HCT116 (cell line): ENCODE measurements at regions not wholly inside any gene's neighbourhood (a gene's known extent, or its start where the extent isn't known, plus 50 kb on each side); places are given as distances from the start of the nearest gene placed in this dataset.

ENCODE experiments used
- ATAC-seq: fragments of 200-7000 bp; cut with Tn5 transposase; 2 replicates; pipeline ENCODE4 v1.9.1; 2020; ENCODE audit warnings: mild to moderate bottlenecking, moderate library complexity
- BruUV-seq: library from RNA; stranded (reverse); fragments of 400-500 nt; replicated peaks from 2 replicates; lab custom pipeline; 2021; lab: Mats Ljungman, UMichigan
- CTCF ChIA-PET: fragments of 300-600 bp; sonication (Branson Sonifier 250); formaldehyde crosslinking; loops from one replicate; lab custom pipeline; 2021; ENCODE audit warnings: antibody characterized with exemption; lab: Charles Lee
- POLR2A ChIA-PET: fragments of 300-600, 350-600 bp; sonication (Branson Sonifier 250); formaldehyde crosslinking; loops from one replicate; lab custom pipeline; 2021; ENCODE audit warnings: antibody characterized with exemption; lab: Charles Lee
- RAD21 ChIA-PET, 2 experiments: fragments of 300-600 bp; sonication (Branson Sonifier 250); formaldehyde crosslinking; loops; one replicate each; lab custom pipeline; 2023; ENCODE audit warnings: low total read pairs in 2 of 2; ENCODE audit not compliant: uncharacterized antibody in 2 of 2, unreplicated experiment in 2 of 2, low non-redundant PET in 1 of 2; lab: Charles Lee
- DNase-seq: peaks from one replicate; pipeline ENCODE4 v3.0.0-alpha.2; 2010; ENCODE audit warnings: low read depth, low spot score
- H2AFZ ChIP-seq: fragments of 200-600 bp; shearing (Covaris generic), sonication (generic); 2 replicates; pipeline ENCODE4 v1.6.1; 2017; ENCODE audit warnings: low read depth, mixed run types, mixed read lengths, antibody characterized with exemption, low read length; ENCODE audit not compliant: poor library complexity, severe bottlenecking
- H3K27ac ChIP-seq: 2 replicates; pipeline ENCODE4 v1.5.1; 2012; ENCODE audit warnings: low read depth, low read length
- H3K27me3 ChIP-seq: fragments of 200-600 bp; sonication (generic); 2 replicates; pipeline ENCODE4 v1.6.1; 2016; ENCODE audit warnings: mixed run types, low read length, mixed read lengths; ENCODE audit not compliant: insufficient read depth
- H3K36me3 ChIP-seq, 2 experiments: fragments of 200-500 bp in 1 of 2; fragments of 200-600 bp in 1 of 2; sonication (Bioruptor generic) in 1 of 2; sonication (generic) in 1 of 2; 2 replicates each; pipeline versions ENCODE4 v1.5.1 to v1.6.1; 2014 to 2016; ENCODE audit warnings: low read length in 2 of 2, inconsistent platforms in 1 of 2, mixed read lengths in 1 of 2, mixed run types in 1 of 2; ENCODE audit not compliant: insufficient read depth in 2 of 2, control insufficient read depth in 1 of 2
- H3K4me1 ChIP-seq, 2 experiments: fragments of 200-600 bp in 1 of 2; sonication (generic) in 1 of 2; 2 replicates each; pipeline versions ENCODE4 v1.5.1 to v1.6.1; 2012 to 2017; ENCODE audit warnings: low read length in 2 of 2, inconsistent platforms in 1 of 2, mild to moderate bottlenecking in 1 of 2, mixed read lengths in 1 of 2, mixed run types in 1 of 2, moderate library complexity in 1 of 2; ENCODE audit not compliant: insufficient read depth in 2 of 2, control insufficient read depth in 1 of 2
- H3K4me2 ChIP-seq: fragments of 200-600 bp; sonication (generic); 2 replicates; pipeline ENCODE4 v1.6.1; 2017; ENCODE audit warnings: mixed run types, low read length, mixed read lengths
- H3K4me3 ChIP-seq, 2 experiments: fragments of 200-600 bp in 1 of 2; sonication (generic) in 1 of 2; replicated peaks in 1 of 2; 2 replicates each; pipeline ENCODE4 v1.5.1; 2011 to 2016; ENCODE audit warnings: low read length in 2 of 2, control low read depth in 1 of 2, low read depth in 1 of 2, mild to moderate bottlenecking in 1 of 2, mixed read lengths in 1 of 2, mixed run types in 1 of 2
- H3K79me2 ChIP-seq: fragments of 200-600 bp; sonication (generic); 2 replicates; pipeline ENCODE4 v1.6.1; 2017; ENCODE audit warnings: mild to moderate bottlenecking, mixed run types, low read length, moderate library complexity, mixed read lengths; ENCODE audit not compliant: insufficient read depth
- H3K9ac ChIP-seq: fragments of 200-600 bp; sonication (generic); 2 replicates; pipeline ENCODE4 v1.6.1; 2016; ENCODE audit warnings: low read length, mixed read lengths
- H3K9me2 ChIP-seq: fragments of 200-600 bp; sonication (generic), shearing (Covaris generic); 2 replicates; pipeline ENCODE4 v1.6.1; 2017; ENCODE audit warnings: mixed run types, mild to moderate bottlenecking, moderate library complexity; ENCODE audit not compliant: insufficient read depth
- H3K9me3 ChIP-seq, 2 experiments: fragments of 200-500 bp in 1 of 2; fragments of 200-600 bp in 1 of 2; sonication (Bioruptor generic) in 1 of 2; sonication (generic) in 1 of 2; 2 replicates each; pipeline ENCODE4 v1.6.1; 2014 to 2017; ENCODE audit warnings: low read length in 2 of 2, mixed read lengths in 2 of 2, inconsistent platforms in 1 of 2, low read depth in 1 of 2, mild to moderate bottlenecking in 1 of 2, mixed run types in 1 of 2, moderate library complexity in 1 of 2; ENCODE audit not compliant: control insufficient read depth in 1 of 2, insufficient read depth in 1 of 2
- H4K20me1 ChIP-seq: fragments of 200-600 bp; sonication (generic), shearing (Covaris generic); 2 replicates; pipeline ENCODE4 v1.6.1; 2017; ENCODE audit warnings: mixed run types, mild to moderate bottlenecking, moderate library complexity; ENCODE audit not compliant: insufficient read depth
- EGR1 ChIP-seq: IDR thresholded peaks from 2 replicates; pipeline ENCODE4 v1.6.1; 2012; ENCODE audit warnings: low read depth
- EZH2 ChIP-seq: fragments of 200-600 bp; sonication (generic); IDR thresholded peaks from 2 replicates; pipeline ENCODE4 v1.6.1; 2017; ENCODE audit warnings: antibody characterized with exemption, mixed run types
- EZH2phosphoT487 ChIP-seq: fragments of 200-600 bp; IDR thresholded peaks from 2 replicates; pipeline ENCODE4 v1.6.1; 2018; ENCODE audit warnings: antibody characterized with exemption, borderline replicate concordance
- JUND ChIP-seq: IDR thresholded peaks from 2 replicates; pipeline ENCODE4 v1.6.1; 2012
- SIN3A ChIP-seq: IDR thresholded peaks from 2 replicates; pipeline ENCODE4 v1.6.1; 2012; ENCODE audit warnings: low read depth
- SP1 ChIP-seq: IDR thresholded peaks from 2 replicates; pipeline ENCODE4 v1.6.1; 2012; ENCODE audit warnings: low read depth
- TCF7L2 ChIP-seq: IDR thresholded peaks from 2 replicates; pipeline ENCODE4 v1.7.0; 2011; ENCODE audit warnings: borderline replicate concordance, inconsistent platforms; ENCODE audit not compliant: insufficient read depth, insufficient read length; ENCODE audit errors: extremely low read depth
- ZNF274 ChIP-seq: fragments of 200-500 bp; sonication (Bioruptor generic); IDR thresholded peaks from 2 replicates; pipeline ENCODE4 v1.6.1; 2014; ENCODE audit warnings: mild to moderate bottlenecking, low read depth, low read length, inconsistent platforms
- intact Hi-C: fragments of 100-400 bp; cut with micrococcal nuclease; formaldehyde crosslinking; loops from 2 replicates; pipeline ENCODE4 v1.10.0; 2022
- TF ChIP-seq, protein P1 (sequence below): IDR thresholded peaks from 2 replicates; pipeline ENCODE4 v1.6.1; 2012
- TF ChIP-seq, protein P2 (sequence below): IDR thresholded peaks from 2 replicates; pipeline ENCODE4 v1.6.1; 2012
- TF ChIP-seq, protein P3 (sequence below): IDR thresholded peaks from 2 replicates; pipeline ENCODE4 v1.6.1; 2012; ENCODE audit warnings: low read depth

DNA sequence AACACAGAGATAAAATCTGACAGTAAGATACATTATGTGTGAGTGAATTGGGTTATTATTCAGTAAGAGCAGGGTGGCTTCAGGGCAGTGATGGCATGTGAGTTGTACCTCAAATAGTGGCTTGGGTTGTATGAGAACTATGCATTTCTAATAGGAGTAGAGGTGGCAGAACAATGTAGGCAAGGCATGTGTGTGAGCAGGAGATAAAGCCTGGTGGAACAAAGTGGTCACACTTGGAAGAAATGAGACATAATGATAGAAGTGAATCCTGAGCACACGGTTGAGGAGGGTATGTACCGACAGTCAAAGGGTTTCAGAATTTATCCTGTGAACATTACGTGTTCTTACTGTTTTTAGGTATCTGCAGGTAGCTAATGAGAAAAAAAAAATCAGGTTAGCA lies 159.3 kb downstream of the CASP12 start:
- ChIA-PET CTCF (no interaction called here), POLR2A (no interaction called here), RAD21 (no interaction called here)
- TF ChIP-seq, protein P1, sequence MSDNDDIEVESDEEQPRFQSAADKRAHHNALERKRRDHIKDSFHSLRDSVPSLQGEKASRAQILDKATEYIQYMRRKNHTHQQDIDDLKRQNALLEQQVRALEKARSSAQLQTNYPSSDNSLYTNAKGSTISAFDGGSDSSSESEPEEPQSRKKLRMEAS = no peak
- TF ChIP-seq SIN3A (no peak), EZH2 (no peak), EZH2phosphoT487 (no peak), JUND (no peak), EGR1 (no peak)
- H3K9me3 ChIP-seq = no peaks in the 10 kb centered on the region
- no peak overlapping the region for H3K4me3 ChIP-seq
- H4K20me1 ChIP-seq = no peaks in the 10 kb centered on the region
- no peak overlapping the region for H3K4me2 ChIP-seq
- no peaks in the 10 kb centered on the region for H3K4me1 ChIP-seq
- ATAC-seq = no peak
- H3K79me2 ChIP-seq = no peaks in the 10 kb centered on the region
- no peak overlapping the region for H2AFZ ChIP-seq
- H3K27ac ChIP-seq = no peak overlapping the region
- intact Hi-C loops = no loop called here
- DNase-seq = no peak
- H3K9ac ChIP-seq = no peak overlapping the region
- H3K27me3 ChIP-seq = no peaks in the 10 kb centered on the region
- no peaks in the 10 kb centered on the region for H3K36me3 ChIP-seq
- BruUV-seq = no TSS peak
- H3K9me2 ChIP-seq = no peaks in the 10 kb centered on the region; the same call in 1 of the 2 replicates

DNA sequence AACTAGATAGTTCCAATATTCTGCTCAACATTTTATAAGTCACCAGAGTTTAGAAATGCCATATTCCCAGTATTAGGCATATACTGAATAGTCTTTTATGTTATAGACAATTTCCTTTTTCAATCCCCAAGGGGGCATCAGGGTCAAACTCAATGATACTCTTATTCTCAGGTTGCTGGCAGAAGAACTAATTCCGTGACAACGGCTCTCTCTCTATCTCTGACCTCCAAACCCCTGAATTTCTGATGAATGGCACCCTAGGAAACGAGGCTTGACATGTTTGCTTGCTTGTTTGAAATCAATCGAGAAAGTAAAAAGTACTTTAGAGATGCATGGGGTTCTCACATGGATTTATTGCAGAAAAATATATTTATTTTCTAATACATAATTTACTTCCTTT lies 160.1 kb downstream of the CASP12 start:
- POLR2A ChIA-PET = no interaction called here
- RAD21 ChIA-PET = no interaction called here
- intact Hi-C loops = no loop called here

More for the DNA sequence above, 160.1 kb downstream of the CASP12 start:
- Histone ChIP-seq H3K4me3 (no peak overlapping the region), H4K20me1 (no peaks in the 10 kb centered on the region), H3K79me2 (no peaks in the 10 kb centered on the region), H3K36me3 (no peaks in the 10 kb centered on the region), H3K9me3 (no peaks in the 10 kb centered on the region), H2AFZ (no peak overlapping the region), H3K9ac (no peak overlapping the region), H3K27ac (no peak overlapping the region), H3K4me2 (no peak overlapping the region), H3K4me1 (no peaks in the 10 kb centered on the region), H3K27me3 (no peaks in the 10 kb centered on the region), H3K9me2 (no peaks in the 10 kb centered on the region; the same call in 1 of the 2 replicates)
- CTCF ChIA-PET = no interaction called here
- DNase-seq (no peak), ATAC-seq (no peak)
- BruUV-seq = no TSS peak
- TF ChIP-seq, protein P2, sequence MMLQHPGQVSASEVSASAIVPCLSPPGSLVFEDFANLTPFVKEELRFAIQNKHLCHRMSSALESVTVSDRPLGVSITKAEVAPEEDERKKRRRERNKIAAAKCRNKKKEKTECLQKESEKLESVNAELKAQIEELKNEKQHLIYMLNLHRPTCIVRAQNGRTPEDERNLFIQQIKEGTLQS = no peak
- TF ChIP-seq ZNF274 (no peak), SP1 (no peak), TCF7L2 (no peak), EZH2 (no peak)
- TF ChIP-seq, protein P3, sequence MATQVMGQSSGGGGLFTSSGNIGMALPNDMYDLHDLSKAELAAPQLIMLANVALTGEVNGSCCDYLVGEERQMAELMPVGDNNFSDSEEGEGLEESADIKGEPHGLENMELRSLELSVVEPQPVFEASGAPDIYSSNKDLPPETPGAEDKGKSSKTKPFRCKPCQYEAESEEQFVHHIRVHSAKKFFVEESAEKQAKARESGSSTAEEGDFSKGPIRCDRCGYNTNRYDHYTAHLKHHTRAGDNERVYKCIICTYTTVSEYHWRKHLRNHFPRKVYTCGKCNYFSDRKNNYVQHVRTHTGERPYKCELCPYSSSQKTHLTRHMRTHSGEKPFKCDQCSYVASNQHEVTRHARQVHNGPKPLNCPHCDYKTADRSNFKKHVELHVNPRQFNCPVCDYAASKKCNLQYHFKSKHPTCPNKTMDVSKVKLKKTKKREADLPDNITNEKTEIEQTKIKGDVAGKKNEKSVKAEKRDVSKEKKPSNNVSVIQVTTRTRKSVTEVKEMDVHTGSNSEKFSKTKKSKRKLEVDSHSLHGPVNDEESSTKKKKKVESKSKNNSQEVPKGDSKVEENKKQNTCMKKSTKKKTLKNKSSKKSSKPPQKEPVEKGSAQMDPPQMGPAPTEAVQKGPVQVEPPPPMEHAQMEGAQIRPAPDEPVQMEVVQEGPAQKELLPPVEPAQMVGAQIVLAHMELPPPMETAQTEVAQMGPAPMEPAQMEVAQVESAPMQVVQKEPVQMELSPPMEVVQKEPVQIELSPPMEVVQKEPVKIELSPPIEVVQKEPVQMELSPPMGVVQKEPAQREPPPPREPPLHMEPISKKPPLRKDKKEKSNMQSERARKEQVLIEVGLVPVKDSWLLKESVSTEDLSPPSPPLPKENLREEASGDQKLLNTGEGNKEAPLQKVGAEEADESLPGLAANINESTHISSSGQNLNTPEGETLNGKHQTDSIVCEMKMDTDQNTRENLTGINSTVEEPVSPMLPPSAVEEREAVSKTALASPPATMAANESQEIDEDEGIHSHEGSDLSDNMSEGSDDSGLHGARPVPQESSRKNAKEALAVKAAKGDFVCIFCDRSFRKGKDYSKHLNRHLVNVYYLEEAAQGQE = no peak
